Body of pancreas (tissue), 4 donors: ENCODE measurements at regions not wholly inside any gene's neighbourhood (a gene's known extent, or its start where the extent isn't known, plus 50 kb on each side); places are given as distances from the start of the nearest gene placed in this dataset.

Experiments
- ATAC-seq: fragments of 150-250 bp; one replicate; pipeline ENCODE4 v1.9.1; 2016
- DNase-seq, 4 donors: peaks; one replicate each; pipeline ENCODE4 v3.0.0-alpha.2; 2019
- H3K27ac ChIP-seq, 4 donors: fragments of 200-600 bp; sonication (generic); 1 replicate in 3 of 4; 2 replicates in 1 of 4; pipeline versions ENCODE4 v1.5.1 to v1.6.1; 2016 to 2019; ENCODE audit warnings: mild to moderate bottlenecking in 1 of 4, mixed read lengths in 1 of 4, moderate library complexity in 1 of 4
- H3K27me3 ChIP-seq, 2 donors: fragments of 200-600 bp; sonication (generic); one replicate each; pipeline ENCODE4 v1.6.0; 2016; ENCODE audit warnings: mild to moderate bottlenecking in 1 of 2
- H3K36me3 ChIP-seq, 2 donors: fragments of 200-600 bp; sonication (generic); replicated peaks in 1 of 2; 2 replicates each; pipeline ENCODE4 v1.5.1; 2016; ENCODE audit warnings: low read depth in 2 of 2; ENCODE audit not compliant: insufficient read depth in 1 of 2
- H3K4me1 ChIP-seq: fragments of 200-600 bp; sonication (generic); one replicate; pipeline ENCODE4 v1.6.0; 2016
- H3K4me3 ChIP-seq, 2 donors: fragments of 200-600 bp; sonication (generic); 1 replicate in 1 of 2; 2 replicates in 1 of 2; pipeline ENCODE4 v1.5.1; 2016 to 2019
- H3K9me3 ChIP-seq, 3 donors: fragments of 200-600 bp; sonication (generic); 1 replicate in 2 of 3; 2 replicates in 1 of 3; pipeline ENCODE4 v1.5.1; 2016
- POLR2A ChIP-seq, 3 donors: fragments of 450-650 bp; IDR thresholded peaks; one replicate each; pipeline ENCODE4 v1.6.1; 2016; ENCODE audit warnings: antibody characterized with exemption in 3 of 3, mild to moderate bottlenecking in 2 of 3
- WGBS, 2 donors: methylation state at CpG; one replicate each; pipeline ENCODE4 v1.1.5; 2017; 5-methylcytosine and 5-hydroxymethylcytosine counted together
- intact Hi-C: fragments of 100-400 bp; cut with DNase I; formaldehyde crosslinking; loops from one replicate; pipeline ENCODE4 v1.15.1; 2023
- TF ChIP-seq, protein P1 (sequence below), 7 experiments: fragments of 450-650 bp in 4 of 7; fragments of 200-600 bp in 3 of 7; sonication (generic) in 3 of 7; IDR thresholded peaks; one replicate each; pipeline ENCODE4 v1.5.1; 2016 to 2019; ENCODE audit warnings: antibody characterized with exemption in 7 of 7

DNA sequence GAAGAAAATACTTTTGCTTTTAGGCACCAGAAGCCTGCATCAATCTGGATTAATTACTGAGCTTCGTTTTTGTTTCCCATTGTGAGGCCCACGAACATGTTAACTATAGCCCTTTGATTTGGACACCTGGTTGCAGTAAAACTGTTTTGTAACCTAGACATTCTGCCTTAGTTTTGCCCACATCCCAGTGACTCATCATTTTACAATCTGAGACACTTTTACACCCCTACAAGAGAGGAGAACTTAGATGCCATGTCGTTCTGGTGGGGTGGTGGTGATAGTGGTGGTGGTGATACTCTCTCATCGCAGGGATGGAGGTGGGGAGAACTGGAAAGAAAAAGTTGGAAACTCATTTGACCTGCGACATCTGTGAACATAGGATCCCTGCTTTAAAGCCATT lies 1257.2 kb downstream of the ADGRL3 start:
- Histone ChIP-seq H3K27ac (no peak overlapping the region), H3K9me3 (no peaks in the 10 kb centered on the region), H3K36me3 (no peaks in the 10 kb centered on the region), H3K4me1 (no peaks in the 10 kb centered on the region), H3K27me3 (no peaks in the 10 kb centered on the region), H3K4me3 (no peak overlapping the region)
- DNase-seq (no peak), ATAC-seq (no peak)
- 41 to 46% methylated on average over 5 of the region's 5 CpGs for whole genome bisulfite sequencing, 2 donors
- intact Hi-C loops, result no loop called here
- TF ChIP-seq, protein P1, sequence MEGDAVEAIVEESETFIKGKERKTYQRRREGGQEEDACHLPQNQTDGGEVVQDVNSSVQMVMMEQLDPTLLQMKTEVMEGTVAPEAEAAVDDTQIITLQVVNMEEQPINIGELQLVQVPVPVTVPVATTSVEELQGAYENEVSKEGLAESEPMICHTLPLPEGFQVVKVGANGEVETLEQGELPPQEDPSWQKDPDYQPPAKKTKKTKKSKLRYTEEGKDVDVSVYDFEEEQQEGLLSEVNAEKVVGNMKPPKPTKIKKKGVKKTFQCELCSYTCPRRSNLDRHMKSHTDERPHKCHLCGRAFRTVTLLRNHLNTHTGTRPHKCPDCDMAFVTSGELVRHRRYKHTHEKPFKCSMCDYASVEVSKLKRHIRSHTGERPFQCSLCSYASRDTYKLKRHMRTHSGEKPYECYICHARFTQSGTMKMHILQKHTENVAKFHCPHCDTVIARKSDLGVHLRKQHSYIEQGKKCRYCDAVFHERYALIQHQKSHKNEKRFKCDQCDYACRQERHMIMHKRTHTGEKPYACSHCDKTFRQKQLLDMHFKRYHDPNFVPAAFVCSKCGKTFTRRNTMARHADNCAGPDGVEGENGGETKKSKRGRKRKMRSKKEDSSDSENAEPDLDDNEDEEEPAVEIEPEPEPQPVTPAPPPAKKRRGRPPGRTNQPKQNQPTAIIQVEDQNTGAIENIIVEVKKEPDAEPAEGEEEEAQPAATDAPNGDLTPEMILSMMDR (IDR thresholded peaks at IDR 0.05), result no peak
- TF ChIP-seq POLR2A (IDR thresholded peaks at IDR 0.05), result no peak

DNA sequence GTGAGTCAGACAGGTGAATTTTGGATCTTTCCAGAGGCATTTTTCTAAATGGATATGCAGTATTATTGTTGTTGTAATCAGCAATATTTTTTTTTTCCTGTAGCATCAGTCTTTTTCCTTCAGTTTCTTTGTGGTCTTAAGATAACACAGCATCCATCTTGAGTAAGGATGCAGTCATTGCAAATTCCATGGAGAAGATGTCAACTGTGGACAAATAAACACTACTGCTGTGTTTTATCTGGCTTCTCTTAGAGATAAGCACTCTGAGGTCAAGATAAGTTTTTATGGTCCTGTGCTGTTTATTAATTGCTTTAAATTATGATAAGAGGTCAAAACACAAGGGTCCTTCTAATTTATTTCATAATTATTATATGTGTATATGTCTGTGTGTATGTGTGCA lies 1255.7 kb downstream of the ADGRL3 start:
- H3K9me3 ChIP-seq, result no peaks in the 10 kb centered on the region
- H3K36me3 ChIP-seq, result no peaks in the 10 kb centered on the region
- no peaks in the 10 kb centered on the region for H3K4me1 ChIP-seq
- H3K27ac ChIP-seq, result no peak overlapping the region
- intact Hi-C loops, result no loop called here
- DNase-seq (no peak), ATAC-seq (no peak)
- H3K4me3 ChIP-seq, result no peak overlapping the region
- H3K27me3 ChIP-seq, result no peaks in the 10 kb centered on the region
- TF ChIP-seq, protein P1 (IDR thresholded peaks at IDR 0.05), result no peak
- TF ChIP-seq POLR2A (IDR thresholded peaks at IDR 0.05), result no peak

DNA sequence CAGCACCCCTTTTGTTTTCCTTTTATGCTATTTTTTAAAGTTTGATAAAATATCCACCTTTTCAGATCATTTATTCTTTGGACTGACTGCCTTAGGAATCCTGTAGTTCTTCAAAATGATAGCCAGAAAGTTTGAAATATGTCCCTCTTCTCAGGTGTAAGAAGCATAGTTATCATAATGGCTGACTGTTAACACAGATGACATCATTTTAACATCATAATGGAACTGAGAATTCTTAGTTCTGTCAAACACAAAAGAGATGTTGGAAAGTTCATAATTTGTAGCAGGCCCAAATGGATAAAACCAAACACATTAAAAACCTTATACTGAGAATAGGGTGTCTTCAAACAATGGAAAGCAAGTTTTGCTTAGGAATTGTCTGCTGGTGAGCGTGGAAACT lies 1254.4 kb downstream of the ADGRL3 start:
- 43 to 57% methylated on average over 1 of the region's 1 CpG for WGBS, 2 donors
- TF ChIP-seq, protein P1 (IDR thresholded peaks at IDR 0.05), result no peak
- TF ChIP-seq POLR2A (IDR thresholded peaks at IDR 0.05), result no peak
- Histone ChIP-seq H3K36me3 (no peaks in the 10 kb centered on the region), H3K9me3 (no peaks in the 10 kb centered on the region), H3K4me1 (no peaks in the 10 kb centered on the region), H3K27me3 (no peaks in the 10 kb centered on the region), H3K27ac (no peak overlapping the region), H3K4me3 (no peak overlapping the region)
- DNase-seq, result no peak
- no peak for ATAC-seq
- intact Hi-C loops, result no loop called here

DNA sequence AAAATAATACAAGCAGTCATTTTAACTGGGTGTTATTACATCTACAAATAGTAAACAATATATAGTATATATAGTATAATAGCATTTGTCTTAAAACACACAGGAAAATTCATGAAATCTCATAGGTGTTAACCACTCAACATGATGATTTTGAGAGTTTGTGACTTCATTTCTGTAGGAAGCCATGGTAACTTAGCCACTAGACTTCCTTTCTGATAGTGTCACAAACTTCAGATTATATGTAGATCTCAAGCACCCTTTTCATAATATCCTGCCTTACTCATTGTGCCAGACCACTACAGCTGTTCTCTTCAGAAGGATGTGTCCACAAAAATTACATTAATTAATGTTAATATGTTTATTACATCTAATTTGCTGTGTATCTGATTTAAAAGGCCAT lies 1250.6 kb downstream of the ADGRL3 start:
- Histone ChIP-seq H3K9me3 (no peaks in the 10 kb centered on the region), H3K4me3 (no peak overlapping the region), H3K4me1 (no peaks in the 10 kb centered on the region), H3K27me3 (no peaks in the 10 kb centered on the region), H3K36me3 (no peaks in the 10 kb centered on the region), H3K27ac (no peak overlapping the region)
- TF ChIP-seq, protein P1 (IDR thresholded peaks at IDR 0.05), result no peak
- no peak for TF ChIP-seq POLR2A (IDR thresholded peaks at IDR 0.05)
- intact Hi-C loops, result no loop called here
- ATAC-seq (no peak), DNase-seq (no peak)

- ATAC-seq, result no peak
- no peaks in the 10 kb centered on the region for H3K27me3 ChIP-seq
- no peak for DNase-seq
- WGBS, 2 donors, result 27 to 28% methylated on average over 2 of the region's 2 CpGs
- no peaks in the 10 kb centered on the region for H3K9me3 ChIP-seq
- H3K27ac ChIP-seq, result no peak overlapping the region
- no peak for TF ChIP-seq POLR2A (IDR thresholded peaks at IDR 0.05)
- TF ChIP-seq, protein P1 (IDR thresholded peaks at IDR 0.05), result no peak
- intact Hi-C loops, result no loop called here
- H3K4me1 ChIP-seq, result no peaks in the 10 kb centered on the region
- no peaks in the 10 kb centered on the region for H3K36me3 ChIP-seq
- no peak overlapping the region for H3K4me3 ChIP-seq
Observed at GRCh38 chr4:62449538-62449937, 1249.4 kb downstream of the ADGRL3 start.
